ENCODE measurements at regions not wholly inside any gene's neighbourhood (a gene's known extent, or its start where the extent isn't known, plus 50 kb on each side); places are given as distances from the start of the nearest gene placed in this dataset.
"Not testable (repeated sequence)": the region's sequence is repeated elsewhere in the genome, so short reads cannot be mapped to it uniquely, and the experiment has no call there.

GRCh38 chr3:75118779-75119178 is 504.3 kb upstream of the CNTN3 start:
- DNase-seq (ENCODE audit: low read depth, low spot score): no peak

GRCh38 chr3:75126556-75126955 is 512.1 kb upstream of the CNTN3 start:
- no peak for DNase-seq (ENCODE audit: low read depth, low spot score)

DNA sequence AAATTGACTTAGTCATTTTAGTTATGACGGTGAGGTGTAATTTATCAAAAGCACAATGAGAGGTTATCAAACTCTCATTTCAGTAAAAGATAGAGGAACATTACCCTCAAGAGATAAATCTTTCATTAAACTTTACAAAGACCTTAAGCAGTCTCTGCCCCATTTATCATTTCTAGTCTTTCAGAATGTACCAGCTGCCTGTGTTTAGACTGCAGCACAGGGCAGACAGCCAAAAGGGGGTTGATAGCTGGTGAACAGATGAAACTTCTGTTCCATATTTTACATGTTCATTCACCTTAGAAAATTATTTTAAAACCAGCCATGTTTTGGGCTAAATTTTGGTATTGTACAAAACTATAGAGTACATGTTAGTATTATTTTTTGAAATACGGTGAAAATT is 514.6 kb upstream of the CNTN3 start:
- no peak for DNase-seq (ENCODE audit: low read depth, low spot score)

GRCh38 chr3:75136100-75136897 is 521.8 kb upstream of the CNTN3 start:
- no peak for DNase-seq (ENCODE audit: low read depth, low spot score)

- DNase-seq (ENCODE audit: low read depth, low spot score): no peak
Measured at GRCh38 chr3:75138345-75138744, 523.9 kb upstream of the CNTN3 start.

GRCh38 chr3:75140904-75141615 is 523.1 kb upstream of the FRG2C start:
- no peak for DNase-seq (ENCODE audit: low read depth, low spot score)

- DNase-seq (ENCODE audit: low read depth, low spot score): no peak
Measured at GRCh38 chr3:75144406-75144805, 519.7 kb upstream of the FRG2C start.

DNA sequence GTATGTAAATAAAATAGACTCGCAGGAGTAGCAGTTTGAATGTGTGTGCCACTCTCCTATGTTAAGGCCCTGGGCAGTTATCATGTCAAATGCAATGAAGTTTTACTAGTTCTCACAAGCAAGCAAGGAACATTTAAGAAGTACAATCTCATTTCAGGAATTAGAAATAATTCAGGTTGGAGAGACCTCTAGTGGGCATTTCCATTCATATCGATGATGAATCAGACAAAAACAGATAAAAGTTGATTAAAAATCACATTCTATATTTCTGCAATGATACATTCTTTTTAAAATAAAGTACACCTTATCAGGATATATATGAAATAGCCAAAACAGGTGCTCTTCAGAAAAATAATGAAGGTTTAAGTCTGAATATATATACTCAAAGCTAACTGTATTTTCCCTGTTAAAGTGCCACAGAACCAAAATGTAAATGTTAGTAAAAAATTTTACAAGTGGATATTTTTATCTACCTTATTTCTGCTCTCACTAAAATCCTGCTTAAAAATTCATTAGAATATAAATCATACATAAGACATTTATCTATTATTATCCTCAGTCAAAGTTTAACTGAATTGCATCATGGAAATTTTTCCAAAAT is 492.4 kb upstream of the FRG2C start:
- no peak for DNase-seq (ENCODE audit: low read depth, low spot score)

DNA sequence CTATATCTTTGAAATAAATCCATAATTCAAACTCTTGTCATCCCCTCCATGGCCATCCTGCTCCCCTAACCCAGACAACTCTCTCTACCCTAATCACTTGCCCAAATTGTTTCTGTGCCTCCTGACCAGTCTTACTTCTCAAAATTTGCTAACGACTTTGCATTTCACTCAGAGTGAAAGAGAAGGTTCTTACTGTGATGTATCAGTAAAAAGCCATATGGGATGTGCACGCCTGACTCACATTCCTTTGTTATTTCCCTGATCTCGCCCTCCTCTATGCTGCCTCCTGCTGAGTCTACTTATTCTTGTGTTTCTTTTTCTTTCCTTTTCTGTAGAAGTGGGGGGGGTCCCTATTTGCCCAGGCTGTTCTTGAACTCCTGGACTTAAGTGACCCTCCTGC is 487.2 kb upstream of the FRG2C start:
- no peak for DNase-seq (ENCODE audit: low read depth, low spot score)

DNA sequence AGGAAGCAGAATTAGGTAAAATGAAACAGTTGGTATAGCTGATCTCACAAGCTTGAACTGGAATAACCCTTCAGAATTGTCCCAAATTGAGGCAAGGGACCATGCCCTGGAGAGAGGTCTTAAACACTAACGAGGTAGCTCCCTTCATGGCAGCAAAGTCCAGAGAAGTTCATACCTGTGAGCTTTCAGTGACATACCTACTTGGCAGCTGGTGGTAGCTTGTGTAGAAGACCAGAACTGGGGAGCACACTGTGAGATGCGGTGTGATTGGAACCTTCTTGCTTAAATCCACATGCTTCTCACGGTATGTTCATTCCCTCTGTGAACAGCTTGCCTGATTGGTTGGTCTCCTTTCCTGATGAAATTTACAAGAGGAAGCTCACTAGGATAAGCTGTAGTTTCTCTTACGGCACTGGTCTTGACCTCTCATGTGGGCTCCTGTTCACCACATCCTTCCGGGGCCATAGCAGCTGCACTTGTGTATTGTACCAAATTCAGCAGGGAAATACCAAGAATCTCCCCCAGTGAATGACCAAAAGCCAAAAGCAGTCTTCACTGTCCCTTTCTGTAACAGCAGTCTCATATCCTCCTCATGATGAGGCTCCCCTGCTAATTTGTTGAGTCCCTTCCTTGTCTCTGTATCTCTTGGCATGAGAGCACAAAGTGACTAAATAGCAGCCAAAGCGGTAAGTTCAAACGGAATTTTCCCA is 483.7 kb upstream of the FRG2C start:
- no peak for DNase-seq (ENCODE audit: low read depth, low spot score)

GRCh38 chr3:75180945-75181298 is 483.2 kb upstream of the FRG2C start:
- DNase-seq (ENCODE audit: low read depth, low spot score): no peak

- no peak for DNase-seq (ENCODE audit: low read depth, low spot score)
Measured at GRCh38 chr3:75188962-75189361, 475.2 kb upstream of the FRG2C start.

GRCh38 chr3:75192146-75192616 is 471.9 kb upstream of the FRG2C start:
- DNase-seq (ENCODE audit: low read depth, low spot score): peak; percentile 57

DNA sequence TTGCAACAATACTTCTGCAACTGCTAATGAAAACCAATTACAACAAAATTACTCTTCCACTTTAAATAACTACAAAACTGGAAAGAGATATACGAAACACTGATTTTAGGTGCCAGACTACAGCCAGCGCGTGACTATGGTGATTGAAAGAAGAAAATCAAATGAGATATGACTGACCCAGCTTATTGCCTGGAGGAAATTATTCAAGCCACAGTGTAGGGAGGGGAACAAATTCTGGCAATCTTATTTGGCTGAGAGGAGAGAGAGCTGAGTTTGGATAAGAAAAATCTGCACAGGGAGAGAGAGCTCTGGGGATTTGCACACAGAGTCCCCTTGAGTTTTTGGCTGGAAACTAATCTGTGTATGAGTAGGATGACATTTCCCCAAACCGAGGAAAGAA is 470.3 kb upstream of the FRG2C start:
- DNase-seq (ENCODE audit: low read depth, low spot score): no peak

- DNase-seq (ENCODE audit: low read depth, low spot score): not testable (repeated sequence)
Measured at GRCh38 chr3:75214332-75214731, 449.8 kb upstream of the FRG2C start.

GRCh38 chr3:75218577-75218976 is 445.6 kb upstream of the FRG2C start:
- no peak for DNase-seq (ENCODE audit: low read depth, low spot score)

DNA sequence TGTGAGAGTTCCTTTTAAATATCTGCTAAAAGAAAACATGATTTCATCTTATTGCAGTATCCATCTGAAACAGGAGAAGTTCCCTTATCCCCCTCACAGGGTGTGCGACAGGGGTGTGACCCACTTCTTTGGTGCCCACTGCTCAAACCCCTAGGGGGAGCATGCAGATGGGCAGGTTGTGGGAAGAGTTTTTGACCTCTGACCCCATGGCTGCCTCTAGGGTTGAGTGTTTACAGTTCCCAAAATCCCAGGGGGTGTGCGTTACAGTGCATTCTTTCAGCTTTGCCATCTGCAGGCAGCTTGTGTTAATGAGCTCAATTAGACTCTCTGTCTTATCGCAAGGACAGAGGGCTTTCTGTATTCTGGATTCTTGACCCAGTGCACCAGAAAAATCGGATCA is 443.2 kb upstream of the FRG2C start:
- peak; percentile 77 for DNase-seq (ENCODE audit: low read depth, low spot score)

- DNase-seq (ENCODE audit: low read depth, low spot score): no peak
Measured at GRCh38 chr3:75224412-75224811, 439.7 kb upstream of the FRG2C start.

DNA sequence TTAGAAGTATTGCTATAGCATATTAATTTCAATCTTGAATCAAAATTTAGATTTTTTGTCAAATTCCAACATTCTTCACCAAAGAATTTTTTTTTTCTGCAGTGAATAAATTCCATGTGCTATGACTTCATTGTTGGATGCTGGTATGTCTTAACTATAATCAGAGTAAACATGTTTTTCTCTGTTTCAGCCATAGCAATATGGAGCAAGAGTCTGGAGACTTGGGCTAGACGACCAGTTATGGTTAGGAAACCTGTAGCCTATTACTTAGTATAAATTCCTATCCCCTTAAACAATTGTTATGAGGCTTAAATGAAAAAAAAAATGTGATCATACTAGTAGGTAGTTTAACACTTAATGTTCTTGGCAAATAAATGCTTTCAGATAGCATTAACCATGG is 431.9 kb upstream of the FRG2C start:
- DNase-seq (ENCODE audit: low read depth, low spot score): no peak

DNA sequence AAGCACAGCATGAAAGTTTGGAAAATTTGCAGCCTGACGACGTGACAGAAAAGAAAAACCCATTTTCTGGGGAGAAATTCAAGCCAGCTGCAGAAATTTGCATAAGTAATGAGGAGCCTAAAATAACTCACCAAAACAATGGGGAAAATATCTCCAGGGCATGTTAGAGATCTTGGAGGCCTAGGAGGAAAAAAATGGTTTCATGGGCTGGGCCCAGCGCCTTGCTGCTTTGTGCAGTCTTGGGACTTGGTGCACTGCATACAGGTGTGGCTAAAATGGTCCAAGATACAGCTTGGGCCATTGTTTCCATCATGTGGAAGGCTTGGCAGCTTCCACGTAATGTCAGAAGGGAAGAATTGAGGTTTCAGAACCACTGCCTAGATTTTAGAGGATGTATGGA is 428.5 kb upstream of the FRG2C start:
- no peak for DNase-seq (ENCODE audit: low read depth, low spot score)

DNA sequence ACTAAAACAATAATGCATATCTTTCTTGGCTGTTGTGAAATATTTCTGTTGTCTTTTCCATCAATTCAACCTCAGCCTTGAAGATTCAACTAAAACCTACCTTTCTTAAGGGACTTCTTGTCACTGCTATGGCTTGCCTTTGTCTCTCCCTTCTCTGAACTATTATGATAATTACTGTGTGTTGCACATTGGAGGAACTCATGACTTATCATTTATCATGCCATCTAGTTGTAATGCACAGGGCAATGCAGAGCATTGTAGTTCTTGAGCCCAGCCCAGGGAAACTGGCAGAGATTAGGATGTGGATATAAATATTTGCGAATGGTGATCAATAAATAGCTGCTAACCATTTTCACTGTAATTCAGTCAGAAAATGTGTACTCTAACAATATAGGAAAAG is 427.1 kb upstream of the FRG2C start:
- no peak for DNase-seq (ENCODE audit: low read depth, low spot score)

DNA sequence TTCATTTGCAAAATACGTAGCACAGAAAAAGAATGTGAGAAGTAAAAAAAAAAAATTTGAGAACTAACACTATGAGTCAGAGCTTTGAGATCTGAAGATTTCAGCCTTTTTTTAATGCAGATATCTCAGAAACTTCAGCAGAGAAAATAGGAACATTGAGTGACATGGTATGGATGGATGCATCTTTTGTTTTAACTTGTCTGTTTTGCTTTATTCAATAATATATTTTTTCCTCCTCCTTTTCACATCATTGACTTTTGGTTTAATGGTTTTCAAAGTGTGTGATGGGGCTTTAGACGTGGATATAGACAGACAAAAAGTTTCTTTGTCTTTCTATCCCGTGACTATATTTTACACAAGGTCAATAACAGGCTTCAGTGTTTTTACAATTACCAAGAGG is 426.7 kb upstream of the FRG2C start:
- no peak for DNase-seq (ENCODE audit: low read depth, low spot score)

All from ELF-1 (cell line).